ENCODE measurements at regions not wholly inside any gene's neighbourhood (a gene's known extent, or its start where the extent isn't known, plus 50 kb on each side); places are given as distances from the start of the nearest gene placed in this dataset.

DNA sequence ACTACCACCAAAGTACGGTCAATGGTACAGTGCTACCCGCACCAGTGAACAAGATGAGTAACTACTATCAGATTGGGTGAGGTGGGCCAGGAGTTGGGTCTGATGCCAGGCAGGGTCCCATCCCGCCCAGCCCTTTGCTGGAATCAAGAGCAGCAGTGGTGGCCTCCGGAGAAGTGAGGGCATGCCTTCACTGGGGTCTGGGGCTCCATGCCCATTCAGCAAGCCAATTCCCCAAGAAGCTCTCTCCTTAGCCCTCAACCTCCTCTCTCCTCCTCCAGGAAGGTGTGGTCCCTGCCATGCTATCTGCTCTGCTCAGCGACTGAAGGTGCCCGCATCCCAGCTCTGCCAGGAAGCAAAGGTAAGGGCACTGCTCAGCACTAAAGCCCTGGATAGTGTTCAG is 62.7 kb upstream of the CPLX2 start:
- DNase-seq = no peak

GRCh38 chr5:175809531-175810121 is 61.8 kb upstream of the CPLX2 start:
- no peak for DNase-seq

- DNase-seq = no peak
These were observed 60.9 kb upstream of the CPLX2 start for GRCh38 chr5:175810457-175810856.

DNA sequence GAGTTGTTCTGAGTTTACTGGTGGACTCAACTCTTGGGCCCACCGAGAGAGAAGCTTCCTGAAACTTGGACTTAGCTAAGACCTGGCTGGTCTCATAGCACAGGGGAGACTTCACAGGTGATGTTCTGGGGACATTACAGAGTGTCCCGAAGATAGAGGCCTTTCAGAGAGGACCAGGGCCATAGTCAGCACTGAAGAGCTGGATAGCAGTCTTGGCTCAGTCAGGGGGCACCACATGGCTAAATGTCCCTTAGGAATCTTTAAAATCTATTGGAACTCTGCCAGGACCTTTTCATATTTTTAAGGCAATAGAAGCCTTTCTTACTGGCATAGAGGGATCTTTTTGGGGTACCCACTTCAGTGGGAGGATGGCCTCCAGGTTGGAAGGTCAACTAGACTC is 59.8 kb upstream of the CPLX2 start:
- no peak for DNase-seq

GRCh38 chr5:175813943-175814630 is 57.3 kb upstream of the CPLX2 start:
- DNase-seq = no peak

- DNase-seq = no peak
These were observed 56.7 kb upstream of the CPLX2 start for GRCh38 chr5:175814691-175815090.

DNA sequence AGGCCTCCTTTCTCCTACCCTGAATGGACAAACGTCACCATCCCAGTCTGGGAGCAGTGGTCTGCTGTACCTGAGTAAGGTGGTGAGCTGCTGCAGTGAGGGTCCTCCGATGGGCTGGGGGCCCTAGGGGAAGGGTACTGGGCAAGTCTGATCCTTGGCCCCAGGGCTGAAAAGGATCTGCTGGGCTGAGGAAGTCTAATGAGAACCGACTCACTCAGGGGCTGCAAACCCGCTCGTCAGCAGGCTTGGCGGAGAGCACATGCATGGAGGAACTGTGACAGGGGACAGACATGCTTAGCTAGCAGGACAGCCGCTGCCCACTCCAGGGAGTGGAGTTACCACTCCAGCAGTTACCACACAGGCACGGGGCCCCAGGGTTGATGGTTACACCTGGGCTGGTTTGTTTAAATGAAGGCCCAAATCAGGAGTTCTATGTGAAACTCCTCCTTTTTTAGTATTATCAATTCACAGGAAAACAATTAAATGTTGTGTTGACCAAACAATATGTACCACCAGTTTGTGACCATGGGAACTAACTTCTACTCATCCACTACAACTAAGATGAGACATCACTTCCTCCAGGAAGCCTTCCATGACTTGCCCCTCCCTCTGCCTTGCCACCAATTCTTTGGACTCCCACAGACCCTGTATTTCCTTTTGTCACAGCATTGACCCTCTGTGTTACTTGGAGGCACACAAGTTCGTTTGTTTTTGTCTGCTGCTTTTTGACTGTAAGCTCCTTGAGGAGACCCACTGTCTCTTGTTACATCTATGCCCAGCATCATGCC is 56.1 kb upstream of the CPLX2 start:
- no peak for DNase-seq

DNA sequence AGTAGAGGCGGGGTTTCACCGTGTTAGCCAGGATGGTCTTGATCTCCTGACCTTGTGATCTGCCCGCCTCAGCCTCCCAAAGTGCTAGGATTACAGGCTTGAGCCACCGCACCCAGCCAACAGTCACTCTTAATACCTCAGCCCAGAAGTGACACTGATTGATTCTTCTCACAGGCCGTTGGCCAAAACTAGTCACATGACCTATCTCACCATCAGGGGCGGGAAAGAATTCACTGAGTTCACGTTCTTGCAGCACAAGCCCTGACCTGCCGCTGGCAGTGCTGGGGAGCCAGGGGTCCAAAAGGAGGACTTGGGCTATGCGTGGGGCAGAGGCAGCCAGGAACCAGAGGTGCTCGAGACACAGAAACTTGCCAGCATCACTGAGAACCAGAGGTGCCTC is 55.0 kb upstream of the CPLX2 start:
- DNase-seq = no peak

GRCh38 chr5:175819090-175819425 is 52.3 kb upstream of the CPLX2 start:
- no peak for DNase-seq

- DNase-seq = no peak
These were observed 51.1 kb upstream of the CPLX2 start for GRCh38 chr5:175820230-175820629.
